ENCODE measurements at regions not wholly inside any gene's neighbourhood (a gene's known extent, or its start where the extent isn't known, plus 50 kb on each side); places are given as distances from the start of the nearest gene placed in this dataset.
"Not testable (repeated sequence)": the region's sequence is repeated elsewhere in the genome, so short reads cannot be mapped to it uniquely, and the experiment has no call there.

GRCh38 chr10:64115908-64116643 is 594.9 kb downstream of the REEP3 start:
- no peak for DNase-seq (ENCODE audit: low spot score)

GRCh38 chr10:64116707-64117106 is 595.5 kb downstream of the REEP3 start:
- DNase-seq (ENCODE audit: low spot score) = no peak

DNA sequence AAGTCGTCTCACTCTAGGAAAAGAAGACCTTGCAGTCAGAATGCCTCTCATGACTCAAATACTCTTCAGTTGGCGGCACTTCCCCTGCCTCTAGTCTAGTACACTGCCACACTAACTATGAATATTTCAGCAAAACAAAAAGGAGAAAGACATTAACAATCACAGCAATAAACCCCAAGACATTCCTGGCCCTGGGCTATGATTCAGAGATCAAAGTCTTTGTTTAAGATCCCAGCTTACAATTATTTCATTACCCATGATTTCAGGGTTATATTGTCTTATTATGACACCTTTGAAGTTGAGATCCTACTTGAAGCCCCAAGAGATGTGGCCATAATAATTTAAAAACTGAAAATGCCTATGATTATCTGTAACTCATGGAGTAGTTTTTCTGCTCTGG is 597.5 kb downstream of the REEP3 start:
- no peak for DNase-seq (ENCODE audit: low spot score)

- not testable (repeated sequence) for DNase-seq (ENCODE audit: low spot score)
These were observed 599.2 kb downstream of the REEP3 start for GRCh38 chr10:64120301-64120980.

GRCh38 chr10:64130152-64130551 is 609.0 kb downstream of the REEP3 start:
- DNase-seq (ENCODE audit: low spot score) = no peak

DNA sequence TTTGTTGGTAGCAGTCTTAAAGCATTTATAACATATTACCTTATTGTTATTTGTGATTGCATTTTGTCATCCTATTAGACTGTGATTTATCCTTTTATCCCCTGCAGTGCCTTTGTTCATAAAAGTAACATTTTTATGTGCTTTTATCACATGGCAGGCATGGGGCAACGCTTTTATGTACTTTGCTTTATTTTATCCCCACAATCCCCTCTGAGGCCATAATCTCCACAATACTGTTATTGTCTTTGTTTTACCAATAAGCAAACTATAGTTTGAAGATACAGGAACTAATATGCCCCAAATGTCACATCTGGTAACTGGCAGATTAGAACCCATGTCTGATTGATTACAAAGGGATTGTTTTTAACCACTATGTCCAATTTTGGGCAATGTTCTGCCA is 613.5 kb downstream of the REEP3 start:
- no peak for DNase-seq (ENCODE audit: low spot score)

- no peak for DNase-seq (ENCODE audit: low spot score)
These were observed 621.2 kb downstream of the REEP3 start for GRCh38 chr10:64142395-64142794.

- no peak for DNase-seq (ENCODE audit: low spot score)
These were observed 627.4 kb downstream of the REEP3 start for GRCh38 chr10:64148607-64149006.

GRCh38 chr10:64156166-64156565 is 635.0 kb downstream of the REEP3 start:
- DNase-seq (ENCODE audit: low spot score) = no peak

- DNase-seq (ENCODE audit: low spot score) = no peak
These were observed 637.4 kb downstream of the REEP3 start for GRCh38 chr10:64158551-64158950.

- DNase-seq (ENCODE audit: low spot score) = no peak
These were observed 639.0 kb downstream of the REEP3 start for GRCh38 chr10:64159910-64160872.

GRCh38 chr10:64170791-64171190 is 649.6 kb downstream of the REEP3 start:
- no peak for DNase-seq (ENCODE audit: low spot score)

DNA sequence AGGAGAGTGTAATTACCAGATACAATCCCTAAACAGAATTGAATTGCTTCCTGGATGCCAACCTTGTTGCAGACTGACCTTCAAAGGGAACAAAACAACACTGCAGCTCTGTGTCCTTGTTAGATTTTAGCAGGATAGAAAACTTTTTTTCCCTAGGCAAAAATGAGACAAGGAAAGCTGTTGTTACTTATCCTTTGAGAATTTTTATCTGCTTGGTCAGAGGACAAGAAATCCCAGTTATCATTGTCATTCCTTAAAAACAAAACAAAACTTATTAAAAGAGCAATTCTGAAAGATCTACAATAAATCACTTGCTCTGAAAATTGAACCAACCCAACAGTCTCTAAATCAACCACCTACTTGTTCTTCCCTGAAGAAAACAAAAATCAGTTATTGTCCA is 652.6 kb downstream of the REEP3 start:
- DNase-seq (ENCODE audit: low spot score) = no peak

- DNase-seq (ENCODE audit: low spot score) = no peak
These were observed 653.6 kb downstream of the REEP3 start for GRCh38 chr10:64174666-64175255.

DNA sequence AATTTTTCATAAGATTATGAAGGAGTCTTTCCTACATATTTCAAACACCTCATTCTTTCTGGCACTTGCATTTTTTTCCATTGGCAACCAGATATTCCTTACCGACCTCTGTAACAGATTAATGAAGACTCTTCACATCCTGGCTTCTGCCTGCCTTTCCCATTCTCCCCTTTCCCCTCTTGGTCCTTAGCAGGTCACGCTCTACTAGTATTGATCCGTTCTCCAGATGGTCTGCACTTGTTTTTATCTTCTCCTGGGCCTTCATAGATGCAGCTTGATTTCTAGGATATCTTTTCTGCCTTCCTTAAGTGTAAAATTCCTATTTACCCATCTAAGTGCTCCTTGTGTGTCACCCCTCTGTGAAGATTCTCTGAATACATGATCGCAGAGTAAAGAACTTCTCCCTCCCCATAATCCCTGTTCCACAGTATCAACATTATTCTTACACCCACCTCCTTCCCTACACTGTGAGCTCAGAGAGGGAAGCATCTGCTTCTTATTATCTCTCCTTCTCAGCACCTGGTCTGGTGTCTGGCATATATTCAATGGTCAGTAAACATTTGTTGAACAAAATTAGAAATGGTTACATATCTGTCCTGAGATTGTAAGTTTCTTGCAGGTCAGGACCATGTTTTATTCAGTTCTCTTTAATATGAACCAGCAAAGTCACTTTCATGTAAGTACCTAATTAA is 654.2 kb downstream of the REEP3 start:
- no peak for DNase-seq (ENCODE audit: low spot score)

GRCh38 chr10:64182671-64183070 is 661.5 kb downstream of the REEP3 start:
- DNase-seq (ENCODE audit: low spot score) = no peak

- DNase-seq (ENCODE audit: low spot score) = no peak
These were observed 670.1 kb downstream of the REEP3 start for GRCh38 chr10:64191286-64191685.

- DNase-seq (ENCODE audit: low spot score) = no peak
These were observed 675.6 kb downstream of the REEP3 start for GRCh38 chr10:64196638-64197315.

DNA sequence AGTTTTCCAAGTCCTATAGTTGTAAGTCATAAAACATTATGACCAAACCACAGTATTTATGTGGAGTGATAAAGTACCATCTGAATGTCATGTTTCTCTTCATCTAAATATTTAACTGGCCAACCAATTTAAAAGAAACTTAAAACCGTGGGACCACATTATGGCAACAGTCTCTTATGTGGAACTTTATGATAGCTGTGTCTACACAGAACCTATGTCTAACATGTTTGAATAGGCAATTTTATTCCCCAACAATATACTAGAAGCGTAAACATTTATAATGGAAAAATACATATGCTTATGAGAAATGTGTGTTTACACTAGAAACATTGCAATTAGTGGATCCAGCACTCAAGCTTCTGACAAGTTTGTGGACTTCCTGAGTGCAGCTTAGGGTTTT is 680.7 kb downstream of the REEP3 start:
- no peak for DNase-seq (ENCODE audit: low spot score)

DNA sequence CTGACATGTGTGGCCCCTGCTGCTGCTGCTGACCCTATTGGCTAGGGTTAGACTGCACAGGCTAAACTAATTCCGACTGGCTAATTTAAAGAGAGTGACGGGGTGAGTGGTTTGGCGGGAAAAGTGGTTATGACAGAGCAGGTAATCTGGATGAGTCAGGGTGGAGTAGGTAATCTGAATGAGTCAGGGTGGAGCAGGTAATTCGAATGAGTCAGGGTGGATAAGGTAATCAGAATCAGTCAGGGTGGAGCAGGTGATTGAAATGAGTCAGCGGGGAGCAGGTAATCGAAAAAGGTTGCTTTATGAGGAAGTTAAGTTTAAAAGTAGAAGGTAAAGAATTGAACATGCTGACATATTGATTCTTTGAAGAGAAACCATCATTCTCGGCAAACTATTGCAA is 683.3 kb downstream of the REEP3 start:
- not testable (repeated sequence) for DNase-seq (ENCODE audit: low spot score)

GRCh38 chr10:64206409-64206808 is 685.2 kb downstream of the REEP3 start:
- DNase-seq (ENCODE audit: low spot score) = no peak
